ENCODE measurements at regions not wholly inside any gene's neighbourhood (a gene's known extent, or its start where the extent isn't known, plus 50 kb on each side); places are given as distances from the start of the nearest gene placed in this dataset.

DNA sequence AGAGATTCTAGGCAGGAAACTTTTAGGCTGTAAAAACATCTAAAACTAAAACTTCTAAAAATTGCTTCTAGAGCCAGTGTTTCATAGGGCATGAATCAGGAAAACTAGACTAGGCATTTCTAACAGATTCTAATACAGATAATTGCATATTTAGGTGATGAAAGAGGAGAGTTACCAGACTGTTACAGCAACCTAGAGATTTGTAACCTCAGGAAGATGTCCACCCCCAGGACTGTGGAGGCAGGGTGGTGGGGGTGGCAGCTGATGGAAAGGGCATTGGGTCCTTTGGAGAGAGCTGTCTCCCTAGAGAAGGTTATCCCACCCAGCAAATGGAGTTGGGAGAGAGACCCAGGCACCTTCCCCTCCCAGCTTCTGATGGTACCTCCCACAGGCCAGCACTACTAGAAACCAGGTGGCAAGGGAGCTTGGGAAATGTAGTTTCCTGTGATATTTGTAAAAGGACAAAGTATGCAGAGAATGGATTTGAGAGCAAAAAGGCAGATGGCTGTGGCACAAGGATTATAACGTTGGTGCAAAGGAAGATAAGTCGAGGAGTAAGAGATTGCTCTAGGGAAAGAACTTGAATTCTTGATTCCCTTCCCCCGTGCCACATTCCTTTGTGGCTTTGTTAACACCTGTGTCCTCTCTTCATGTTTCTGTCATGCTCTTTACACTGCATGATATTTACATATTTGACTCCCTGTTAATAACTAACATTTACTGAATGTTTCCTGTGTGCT, 75.6 kb upstream of the MGAT5 start:
- intact Hi-C loops (cut with micrococcal nuclease), result loop anchor here (2.0 kb wide), 1 partner anchor 60 kb away; no protein-coding TSS in a partner anchor
- DNase-seq, result no peak

GRCh38 chr2:134181219-134181618, 72.7 kb upstream of the MGAT5 start:
- intact Hi-C loops (cut with micrococcal nuclease), result loop anchor here (1.0 to 2.0 kb wide), 2 partner anchors 13 to 16 kb away; no protein-coding TSS in a partner anchor
- TF ChIP-seq CTCF (IDR thresholded peaks at IDR 0.05), result no peak
- H3K4me3 Mint-ChIP-seq, result peak overlapping the region; percentile 35
- H3K4me1 Mint-ChIP-seq, result peaks cover 93% of the 10 kb centered on the region
- H3K36me3 Mint-ChIP-seq (ENCODE audit: low read depth), result peaks cover 28% of the 10 kb centered on the region
- POLR2A ChIA-PET, result interaction anchor here (0.9 to 1.1 kb wide), 4 partner anchors 12 to 61 kb away, joined by 3 to 4 read pairs (median 4); no protein-coding TSS in a partner anchor
- no peaks in the 10 kb centered on the region for H3K27me3 Mint-ChIP-seq
- peak overlapping the region; percentile 84 for H3K27ac Mint-ChIP-seq
- DNase-seq, result no peak
- CTCF ChIA-PET, result interaction anchor here (0.8 to 1.2 kb wide), 2 partner anchors 26 to 297 kb away, joined by 3 to 4 read pairs; no protein-coding TSS in a partner anchor
- no peaks in the 10 kb centered on the region for H3K9me3 Mint-ChIP-seq
- ATAC-seq (ENCODE audit: low read depth), result peak; percentile 43

More for the DNA sequence above, 75.6 kb upstream of the MGAT5 start:
- Mint-ChIP-seq H3K27ac (peak overlapping the region; percentile 84), H3K36me3 (ENCODE audit: low read depth) (peaks cover 20% of the 10 kb centered on the region), H3K4me3 (peak overlapping the region; percentile 21), H3K27me3 (no peaks in the 10 kb centered on the region), H3K9me3 (no peaks in the 10 kb centered on the region), H3K4me1 (peaks cover 92% of the 10 kb centered on the region)
- ChIA-PET CTCF (interaction anchor here (1.6 to 1.9 kb wide), 2 partner anchors 60 to 233 kb away, joined by 3 to 5 read pairs; no protein-coding TSS in a partner anchor), POLR2A (interaction anchor here (0.7 to 1.6 kb wide), 3 partner anchors 9 to 59 kb away, joined by 3 to 12 read pairs (median 3); no protein-coding TSS in a partner anchor)
- TF ChIP-seq CTCF (IDR thresholded peaks at IDR 0.05), result no peak
- ATAC-seq (ENCODE audit: low read depth), result peak; percentile 62

DNA sequence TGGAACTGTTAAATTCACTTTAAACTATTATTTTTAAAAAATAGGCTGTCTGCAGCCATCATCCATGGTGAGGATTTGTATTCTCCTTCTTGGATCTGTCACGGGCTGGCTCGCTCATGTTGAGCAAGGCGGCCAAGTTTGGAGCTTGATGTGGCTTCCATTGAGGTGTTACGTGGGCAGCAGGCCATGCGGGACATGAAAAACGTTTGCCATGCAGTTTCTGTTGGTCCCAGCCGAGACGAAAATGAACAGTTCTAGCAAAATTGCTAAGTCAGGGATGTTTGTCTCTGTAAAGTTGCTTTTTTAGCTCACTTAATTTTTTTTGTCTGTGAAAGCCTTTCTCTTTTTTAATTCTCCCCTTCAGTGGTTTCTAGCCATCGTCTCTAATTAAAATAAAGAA, 70.2 kb upstream of the MGAT5 start:
- H3K36me3 Mint-ChIP-seq (ENCODE audit: low read depth), result peaks cover 42% of the 10 kb centered on the region
- ATAC-seq (ENCODE audit: low read depth), result peak; percentile 30
- H3K4me3 Mint-ChIP-seq, result no peak overlapping the region
- intact Hi-C loops (cut with micrococcal nuclease), result no loop called here
- peaks cover 96% of the 10 kb centered on the region for H3K4me1 Mint-ChIP-seq
- ChIA-PET CTCF (interaction anchor here (0.8 kb wide), 1 partner anchor 228 kb away, joined by 3 read pairs; no protein-coding TSS in a partner anchor), POLR2A (no interaction called here)
- TF ChIP-seq CTCF (IDR thresholded peaks at IDR 0.05), result no peak
- H3K27ac Mint-ChIP-seq, result peak overlapping the region; percentile 73
- H3K9me3 Mint-ChIP-seq, result no peaks in the 10 kb centered on the region
- no peak for DNase-seq
- H3K27me3 Mint-ChIP-seq, result no peaks in the 10 kb centered on the region

- H3K4me3 Mint-ChIP-seq, result no peak overlapping the region
- DNase-seq (no peak), ATAC-seq (ENCODE audit: low read depth) (no peak)
- TF ChIP-seq CTCF (IDR thresholded peaks at IDR 0.05), result no peak
- intact Hi-C loops (cut with micrococcal nuclease), result no loop called here
- no peaks in the 10 kb centered on the region for H3K27me3 Mint-ChIP-seq
- peak overlapping the region; percentile 6 for H3K27ac Mint-ChIP-seq
- H3K36me3 Mint-ChIP-seq (ENCODE audit: low read depth), result peaks cover 48% of the 10 kb centered on the region
- H3K4me1 Mint-ChIP-seq, result peaks cover 89% of the 10 kb centered on the region
- POLR2A ChIA-PET, result no interaction called here
- no peaks in the 10 kb centered on the region for H3K9me3 Mint-ChIP-seq
- CTCF ChIA-PET, result interaction anchor here (0.9 kb wide), 1 partner anchor 60 kb away, joined by 3 read pairs; no protein-coding TSS in a partner anchor
Observed at GRCh38 chr2:134185639-134186038, 68.2 kb upstream of the MGAT5 start.

All from activated B cell treated with CpG ODN at 0.5 μM for 24 hours (primary cell).